ENCODE measurements at regions not wholly inside any gene's neighbourhood (a gene's known extent, or its start where the extent isn't known, plus 50 kb on each side); places are given as distances from the start of the nearest gene placed in this dataset.

DNA sequence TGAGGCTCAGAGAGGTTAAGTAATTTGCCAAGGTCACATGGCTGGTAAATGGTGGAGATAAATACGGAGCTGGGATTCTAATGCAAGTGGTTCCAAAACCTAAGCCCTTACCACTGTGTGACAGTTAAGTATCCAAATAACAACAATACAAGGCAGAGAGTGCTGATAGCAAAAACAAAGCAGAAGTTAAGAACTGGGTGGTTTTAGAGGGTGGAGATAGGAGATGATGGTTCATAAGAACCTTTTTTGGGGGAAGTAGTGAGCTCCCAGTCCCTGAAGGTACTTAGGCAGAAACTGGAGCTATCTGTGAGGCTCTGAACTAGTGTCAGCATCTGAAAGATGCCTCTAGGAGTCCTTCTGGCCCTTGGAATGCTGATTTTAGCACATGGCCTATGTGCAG is 56.2 kb upstream of the UBE2L5 start:
- TF ChIP-seq, protein P1, sequence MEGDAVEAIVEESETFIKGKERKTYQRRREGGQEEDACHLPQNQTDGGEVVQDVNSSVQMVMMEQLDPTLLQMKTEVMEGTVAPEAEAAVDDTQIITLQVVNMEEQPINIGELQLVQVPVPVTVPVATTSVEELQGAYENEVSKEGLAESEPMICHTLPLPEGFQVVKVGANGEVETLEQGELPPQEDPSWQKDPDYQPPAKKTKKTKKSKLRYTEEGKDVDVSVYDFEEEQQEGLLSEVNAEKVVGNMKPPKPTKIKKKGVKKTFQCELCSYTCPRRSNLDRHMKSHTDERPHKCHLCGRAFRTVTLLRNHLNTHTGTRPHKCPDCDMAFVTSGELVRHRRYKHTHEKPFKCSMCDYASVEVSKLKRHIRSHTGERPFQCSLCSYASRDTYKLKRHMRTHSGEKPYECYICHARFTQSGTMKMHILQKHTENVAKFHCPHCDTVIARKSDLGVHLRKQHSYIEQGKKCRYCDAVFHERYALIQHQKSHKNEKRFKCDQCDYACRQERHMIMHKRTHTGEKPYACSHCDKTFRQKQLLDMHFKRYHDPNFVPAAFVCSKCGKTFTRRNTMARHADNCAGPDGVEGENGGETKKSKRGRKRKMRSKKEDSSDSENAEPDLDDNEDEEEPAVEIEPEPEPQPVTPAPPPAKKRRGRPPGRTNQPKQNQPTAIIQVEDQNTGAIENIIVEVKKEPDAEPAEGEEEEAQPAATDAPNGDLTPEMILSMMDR (IDR thresholded peaks at IDR 0.05), result no peak
- no peak for TF ChIP-seq POLR2A (IDR thresholded peaks at IDR 0.05)

Measured in esophagus squamous epithelium (tissue), 4 donors.